A673 (cell line): ENCODE measurements at regions not wholly inside any gene's neighbourhood (a gene's known extent, or its start where the extent isn't known, plus 50 kb on each side); places are given as distances from the start of the nearest gene placed in this dataset.

Source experiments
- BruUV-seq: library from RNA; stranded (reverse); fragments of 400-500 nt; replicated peaks from 2 replicates; lab custom pipeline; 2021; lab: Mats Ljungman, UMichigan
- CTCF ChIA-PET: fragments of 300-600 bp; sonication (Branson Sonifier 250); formaldehyde crosslinking; loops from one replicate; lab custom pipeline; 2022; ENCODE audit warnings: antibody characterized with exemption; lab: Charles Lee
- POLR2A ChIA-PET: fragments of 300-600 bp; sonication (Branson Sonifier 250); formaldehyde crosslinking; loops from one replicate; lab custom pipeline; 2022; ENCODE audit warnings: antibody characterized with exemption; ENCODE audit not compliant: low non-redundant PET; lab: Charles Lee
- DNase-seq: peaks from one replicate; pipeline ENCODE4 v3.0.0-alpha.2; 2015; ENCODE audit warnings: low spot score
- H3K27ac ChIP-seq: fragments of 200-600 bp; sonication (generic); 2 replicates; pipeline ENCODE4 v1.5.1; 2016; ENCODE audit warnings: mixed run types, low read depth, mild to moderate bottlenecking, mixed read lengths, antibody characterized with exemption, low read length; ENCODE audit not compliant: poor library complexity, severe bottlenecking
- H3K27me3 ChIP-seq: fragments of 200-600 bp; sonication (generic); replicated peaks from 2 replicates; pipeline ENCODE4 v1.6.1; 2017; ENCODE audit warnings: mixed run types, low read depth, mild to moderate bottlenecking, mixed read lengths, antibody characterized with exemption, low read length; ENCODE audit not compliant: insufficient read depth, poor library complexity
- H3K36me3 ChIP-seq: fragments of 200-600 bp; sonication (generic); 2 replicates; pipeline ENCODE4 v1.6.1; 2016; ENCODE audit warnings: mixed run types, mild to moderate bottlenecking, mixed read lengths, antibody characterized with exemption, low read length; ENCODE audit not compliant: insufficient read depth, poor library complexity, severe bottlenecking
- H3K4me1 ChIP-seq: fragments of 200-600 bp; sonication (generic); 2 replicates; pipeline ENCODE4 v1.6.1; 2017; ENCODE audit warnings: mixed run types, mild to moderate bottlenecking, mixed read lengths, antibody characterized with exemption, low read length; ENCODE audit not compliant: insufficient read depth, poor library complexity, severe bottlenecking
- H3K4me3 ChIP-seq: fragments of 200-600 bp; sonication (generic); 2 replicates; pipeline ENCODE4 v1.5.1; 2016; ENCODE audit warnings: low read depth, mixed run types, mild to moderate bottlenecking, mixed read lengths, low read length; ENCODE audit not compliant: poor library complexity, severe bottlenecking
- H3K9me3 ChIP-seq: fragments of 200-600 bp; sonication (generic); 2 replicates; pipeline ENCODE4 v1.6.1; 2016; ENCODE audit warnings: mixed run types, low read depth, mild to moderate bottlenecking, mixed read lengths, antibody characterized with exemption, low read length; ENCODE audit not compliant: poor library complexity, severe bottlenecking
- EZH2 ChIP-seq: fragments of 200-600 bp; sonication (generic); IDR thresholded peaks from 2 replicates; pipeline ENCODE4 v1.6.1; 2017; ENCODE audit warnings: borderline replicate concordance, low read depth, mild to moderate bottlenecking, mixed read lengths, antibody characterized with exemption, low read length; ENCODE audit not compliant: poor library complexity, severe bottlenecking
- intact Hi-C: fragments of 100-400 bp; cut with micrococcal nuclease; formaldehyde crosslinking; loops from one replicate; pipeline ENCODE4 v1.10.0; 2022; ENCODE audit not compliant: unreplicated experiment
- TF ChIP-seq, protein P1 (sequence below): fragments of 300-800, 200-600 bp; sonication (generic); conservative IDR thresholded peaks from 2 replicates; pipeline ENCODE4 v1.5.1; 2017; ENCODE audit warnings: low read depth, mild to moderate bottlenecking, antibody characterized with exemption, low read length, moderate library complexity, mixed read lengths

GRCh38 chr2:57798346-57798745, 248.3 kb upstream of the VRK2 start:
- POLR2A ChIA-PET = no interaction called here
- H3K36me3 ChIP-seq = no peaks in the 10 kb centered on the region
- BruUV-seq = no TSS peak
- H3K9me3 ChIP-seq = peaks cover 6% of the 10 kb centered on the region
- no peaks in the 10 kb centered on the region for H3K4me1 ChIP-seq
- no peak for DNase-seq
- H3K4me3 ChIP-seq = no peak overlapping the region
- no peak overlapping the region for H3K27ac ChIP-seq
- H3K27me3 ChIP-seq = no peaks in the 10 kb centered on the region
- CTCF ChIA-PET = no interaction called here
- TF ChIP-seq, protein P1, sequence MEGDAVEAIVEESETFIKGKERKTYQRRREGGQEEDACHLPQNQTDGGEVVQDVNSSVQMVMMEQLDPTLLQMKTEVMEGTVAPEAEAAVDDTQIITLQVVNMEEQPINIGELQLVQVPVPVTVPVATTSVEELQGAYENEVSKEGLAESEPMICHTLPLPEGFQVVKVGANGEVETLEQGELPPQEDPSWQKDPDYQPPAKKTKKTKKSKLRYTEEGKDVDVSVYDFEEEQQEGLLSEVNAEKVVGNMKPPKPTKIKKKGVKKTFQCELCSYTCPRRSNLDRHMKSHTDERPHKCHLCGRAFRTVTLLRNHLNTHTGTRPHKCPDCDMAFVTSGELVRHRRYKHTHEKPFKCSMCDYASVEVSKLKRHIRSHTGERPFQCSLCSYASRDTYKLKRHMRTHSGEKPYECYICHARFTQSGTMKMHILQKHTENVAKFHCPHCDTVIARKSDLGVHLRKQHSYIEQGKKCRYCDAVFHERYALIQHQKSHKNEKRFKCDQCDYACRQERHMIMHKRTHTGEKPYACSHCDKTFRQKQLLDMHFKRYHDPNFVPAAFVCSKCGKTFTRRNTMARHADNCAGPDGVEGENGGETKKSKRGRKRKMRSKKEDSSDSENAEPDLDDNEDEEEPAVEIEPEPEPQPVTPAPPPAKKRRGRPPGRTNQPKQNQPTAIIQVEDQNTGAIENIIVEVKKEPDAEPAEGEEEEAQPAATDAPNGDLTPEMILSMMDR = no peak
- TF ChIP-seq EZH2 = no peak
- intact Hi-C loops = no loop called here

- TF ChIP-seq, protein P1 = no peak
- TF ChIP-seq EZH2 = no peak
- Histone ChIP-seq H3K4me3 (no peak overlapping the region), H3K4me1 (no peaks in the 10 kb centered on the region), H3K27me3 (peaks cover 15% of the 10 kb centered on the region), H3K9me3 (peaks cover 6% of the 10 kb centered on the region), H3K27ac (no peak overlapping the region), H3K36me3 (no peaks in the 10 kb centered on the region)
- no TSS peak for BruUV-seq
- ChIA-PET CTCF (no interaction called here), POLR2A (no interaction called here)
- DNase-seq = no peak
- intact Hi-C loops = no loop called here
These were observed 244.4 kb upstream of the VRK2 start for GRCh38 chr2:57802243-57802642.

DNA sequence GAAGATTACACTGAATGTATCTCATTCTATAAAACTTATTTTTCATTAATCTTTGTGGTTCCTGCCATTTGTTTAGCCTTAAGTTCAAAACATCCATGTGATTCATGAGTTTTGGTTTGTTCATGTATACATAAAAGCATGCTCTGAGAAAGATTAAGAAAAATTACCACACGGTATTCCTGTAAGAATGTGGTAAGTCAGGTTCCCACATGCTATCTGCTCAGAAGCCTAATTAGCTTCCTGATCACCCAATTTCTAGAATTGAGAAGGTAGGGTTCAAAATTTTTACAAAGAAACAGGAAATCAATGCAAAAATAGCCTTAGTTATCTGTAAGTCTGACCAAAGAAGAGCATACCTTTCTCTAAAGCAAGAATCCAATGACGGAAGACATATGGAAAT, 241.6 kb upstream of the VRK2 start:
- no peak overlapping the region for H3K27ac ChIP-seq
- ChIA-PET POLR2A (no interaction called here), CTCF (no interaction called here)
- H3K9me3 ChIP-seq = no peaks in the 10 kb centered on the region
- no peaks in the 10 kb centered on the region for H3K4me1 ChIP-seq
- TF ChIP-seq, protein P1 = no peak
- TF ChIP-seq EZH2 = no peak
- peaks cover 15% of the 10 kb centered on the region for H3K27me3 ChIP-seq
- H3K4me3 ChIP-seq = no peak overlapping the region
- intact Hi-C loops = no loop called here
- no peak for DNase-seq
- no TSS peak for BruUV-seq
- no peaks in the 10 kb centered on the region for H3K36me3 ChIP-seq
